Panc1 (cell line): ENCODE measurements at regions not wholly inside any gene's neighbourhood (a gene's known extent, or its start where the extent isn't known, plus 50 kb on each side); places are given as distances from the start of the nearest gene placed in this dataset.

Experiments used
- ATAC-seq: fragments of 200-7000 bp; cut with Tn5 transposase; 2 replicates; pipeline ENCODE4 v1.9.1; 2020; ENCODE audit warnings: mild to moderate bottlenecking, moderate library complexity
- BruUV-seq: library from RNA; stranded (reverse); fragments of 400-500 nt; replicated peaks from 2 replicates; lab custom pipeline; 2021; lab: Mats Ljungman, UMichigan
- CTCF ChIA-PET: fragments of 300-600 bp; sonication (Branson Sonifier 250); formaldehyde crosslinking; loops from one replicate; lab custom pipeline; 2022; ENCODE audit warnings: antibody characterized with exemption; lab: Charles Lee
- POLR2A ChIA-PET: fragments of 300-600 bp; sonication (Branson Sonifier 250); formaldehyde crosslinking; loops from one replicate; lab custom pipeline; 2022; ENCODE audit warnings: antibody characterized with exemption; lab: Charles Lee
- DNase-seq: peaks from one replicate; pipeline ENCODE4 v3.0.0-alpha.2; 2010; ENCODE audit warnings: low read depth, low spot score
- H3K27ac ChIP-seq: 2 replicates; pipeline ENCODE4 v1.5.1; 2011; ENCODE audit warnings: mild to moderate bottlenecking, low read length, inconsistent platforms
- H3K27me3 ChIP-seq: fragments of 200-500 bp; sonication (Bioruptor generic); 2 replicates; pipeline ENCODE4 v1.6.0; 2014; ENCODE audit warnings: low read length, inconsistent platforms; ENCODE audit not compliant: control insufficient read depth, insufficient read depth
- H3K36me3 ChIP-seq: fragments of 200-500 bp; sonication (Bioruptor generic); 2 replicates; pipeline ENCODE4 v1.5.1; 2014; ENCODE audit warnings: inconsistent platforms, mild to moderate bottlenecking, low read length, moderate library complexity; ENCODE audit not compliant: control insufficient read depth, insufficient read depth
- H3K4me1 ChIP-seq: 2 replicates; pipeline ENCODE4 v1.5.1; 2011; ENCODE audit warnings: inconsistent platforms, mild to moderate bottlenecking, low read length, moderate library complexity; ENCODE audit not compliant: control insufficient read depth, insufficient read depth
- H3K4me3 ChIP-seq, 2 experiments: 2 replicates each; pipeline ENCODE4 v1.5.1; 2011 to 2012; ENCODE audit warnings: low read depth in 2 of 2, low read length in 2 of 2, mild to moderate bottlenecking in 2 of 2, inconsistent platforms in 1 of 2, moderate library complexity in 1 of 2
- H3K9me3 ChIP-seq: fragments of 200-500 bp; sonication (Bioruptor generic); 2 replicates; pipeline ENCODE4 v1.5.1; 2014; ENCODE audit warnings: low read depth, mild to moderate bottlenecking, inconsistent platforms, low read length, moderate library complexity; ENCODE audit not compliant: control insufficient read depth, insufficient read depth
- CTCF ChIP-seq: fragments of 450-650 bp; IDR thresholded peaks from 2 replicates; pipeline ENCODE4 v1.5.1; 2017; ENCODE audit warnings: mild to moderate bottlenecking
- POLR2AphosphoS5 ChIP-seq: IDR thresholded peaks from 2 replicates; pipeline ENCODE4 v1.6.1; 2012; ENCODE audit warnings: mild to moderate bottlenecking, low read depth, low read length, moderate library complexity
- REST ChIP-seq, 2 experiments: IDR thresholded peaks; 2 replicates each; pipeline ENCODE4 v1.6.1; 2011 to 2012; ENCODE audit warnings: low read depth in 2 of 2, control low read depth in 1 of 2, low read length in 1 of 2, mild to moderate bottlenecking in 1 of 2, moderate library complexity in 1 of 2; ENCODE audit not compliant: insufficient read depth in 1 of 2
- SIN3A ChIP-seq: IDR thresholded peaks from 2 replicates; pipeline ENCODE4 v1.6.1; 2012; ENCODE audit warnings: low read depth, mild to moderate bottlenecking, low read length, moderate library complexity, borderline replicate concordance; ENCODE audit not compliant: insufficient read depth
- TCF7L2 ChIP-seq: IDR thresholded peaks from 2 replicates; pipeline ENCODE4 v1.6.1; 2011; ENCODE audit warnings: mild to moderate bottlenecking, low read depth, low read length, inconsistent platforms
- in situ Hi-C: cut with HindIII; loops from 2 replicates; pipeline ENCODE4 v1.10.0; 2016; ENCODE audit warnings: low sequenced_read_pairs, low pct_unique_long_range_greater_than_20kb
- intact Hi-C: fragments of 100-400 bp; cut with micrococcal nuclease; formaldehyde crosslinking; loops from one replicate; pipeline ENCODE4 v1.10.0; 2022; ENCODE audit not compliant: unreplicated experiment

GRCh38 chr19:28301463-28301862 lies 911.5 kb downstream of the UQCRFS1 start:
- no TSS peak for BruUV-seq
- no peaks in the 10 kb centered on the region for H3K9me3 ChIP-seq
- TF ChIP-seq POLR2AphosphoS5 (no peak), TCF7L2 (no peak), CTCF (no peak), REST (IDR thresholded peaks at IDR 0.05; ENCODE audit: insufficient read depth in 1 of 2, low read depth in 2 of 2, low read length in 1 of 2) (no peak), SIN3A (no peak)
- no peak overlapping the region for H3K27ac ChIP-seq
- intact Hi-C loops (no loop called here), in situ Hi-C loops (no loop called here)
- CTCF ChIA-PET, result no interaction called here
- DNase-seq (no peak), ATAC-seq (no peak)
- POLR2A ChIA-PET, result no interaction called here
- H3K36me3 ChIP-seq, result no peaks in the 10 kb centered on the region
- no peaks in the 10 kb centered on the region for H3K27me3 ChIP-seq
- no peaks in the 10 kb centered on the region for H3K4me1 ChIP-seq
- no peak overlapping the region for H3K4me3 ChIP-seq

GRCh38 chr19:28299649-28300048 lies 913.3 kb downstream of the UQCRFS1 start:
- CTCF ChIA-PET, result no interaction called here
- H3K9me3 ChIP-seq, result no peaks in the 10 kb centered on the region
- ATAC-seq, result no peak

More at GRCh38 chr19:28299649-28300048, 913.3 kb downstream of the UQCRFS1 start:
- DNase-seq, result no peak
- TF ChIP-seq POLR2AphosphoS5 (no peak), TCF7L2 (no peak), REST (IDR thresholded peaks at IDR 0.05; ENCODE audit: insufficient read depth in 1 of 2, low read depth in 2 of 2, low read length in 1 of 2) (no peak), SIN3A (no peak), CTCF (no peak)
- Histone ChIP-seq H3K27ac (no peak overlapping the region), H3K4me3 (no peak overlapping the region), H3K36me3 (no peaks in the 10 kb centered on the region), H3K27me3 (no peaks in the 10 kb centered on the region), H3K4me1 (no peaks in the 10 kb centered on the region)
- no TSS peak for BruUV-seq
- POLR2A ChIA-PET, result no interaction called here
- in situ Hi-C loops, result no loop called here
- intact Hi-C loops, result no loop called here
